ENCODE measurements at regions not wholly inside any gene's neighbourhood (a gene's known extent, or its start where the extent isn't known, plus 50 kb on each side); places are given as distances from the start of the nearest gene placed in this dataset.

DNA sequence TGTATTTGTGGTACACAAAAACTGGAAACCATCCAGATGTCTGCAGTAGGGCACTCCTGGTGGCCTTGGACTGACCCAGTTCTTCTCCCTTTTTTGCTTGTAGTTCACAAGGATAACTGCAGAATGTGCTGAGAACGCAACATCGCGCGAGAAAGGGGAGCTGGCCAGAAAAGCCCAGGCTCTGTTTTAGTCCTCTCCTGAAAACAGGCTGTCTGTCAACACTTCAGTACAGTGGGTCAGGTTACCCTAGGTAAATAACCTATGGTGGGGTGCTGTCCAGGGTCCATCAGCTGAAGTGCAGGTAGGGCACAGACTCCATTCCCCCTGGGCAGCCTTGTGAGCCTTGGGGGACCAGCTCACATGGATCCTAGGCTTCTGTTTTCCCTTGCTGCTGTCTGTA is 495.8 kb downstream of the MDFIC start:
- TF ChIP-seq GABPA (IDR thresholded peaks at IDR 0.05; ENCODE audit: low read depth): no peak
- TF ChIP-seq REST (IDR thresholded peaks at IDR 0.05; ENCODE audit: insufficient replicate concordance, low read depth): peak; percentile 55
- DNase-seq (ENCODE audit: low read depth in 1 of 2, low spot score in 1 of 2): no peak
- Histone ChIP-seq H3K27ac (replicated peaks) (no peak overlapping the region), H3K27me3 (ENCODE audit: insufficient read depth, poor library complexity, severe bottlenecking) (no peaks in the 10 kb centered on the region), H3K4me3 (replicated peaks; ENCODE audit: insufficient read depth, low read length) (no peak overlapping the region)

DNA sequence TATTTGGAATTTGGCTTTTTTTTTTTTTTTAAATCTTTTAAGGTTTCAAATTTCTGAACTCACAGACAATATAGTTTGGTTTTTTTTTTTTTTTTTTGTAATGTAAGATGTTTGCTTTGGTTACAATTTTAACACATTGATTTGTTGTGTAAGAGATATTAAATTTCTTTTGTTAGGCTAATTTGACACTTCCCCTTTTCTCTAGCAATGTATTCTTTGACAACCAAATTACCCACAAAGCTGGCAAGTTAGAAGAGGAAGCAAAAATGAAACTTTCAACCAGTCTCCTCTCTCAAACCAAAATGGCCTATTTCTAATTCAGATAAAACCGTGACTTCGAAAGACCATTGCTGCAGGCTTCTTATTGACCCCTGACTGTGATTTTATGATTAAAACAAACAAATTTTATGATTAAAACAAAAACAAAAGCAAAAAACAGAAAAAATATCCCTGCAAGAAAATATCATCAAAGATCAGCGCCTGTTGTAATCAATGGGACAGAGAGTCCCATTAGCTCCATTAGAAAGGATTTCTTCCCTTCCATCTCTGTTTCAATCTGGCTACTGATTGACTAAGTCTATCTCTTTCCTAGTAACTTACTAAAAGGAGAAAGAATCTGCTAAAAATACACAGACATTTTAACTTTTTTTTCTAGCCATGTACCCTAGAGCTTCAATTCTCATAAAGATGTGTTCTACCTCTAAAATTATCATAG is 489.2 kb downstream of the MDFIC start:
- peak overlapping the region; percentile 86 for H3K27ac ChIP-seq (replicated peaks)
- no peaks in the 10 kb centered on the region for H3K27me3 ChIP-seq (ENCODE audit: insufficient read depth, poor library complexity, severe bottlenecking)
- no peak overlapping the region for H3K4me3 ChIP-seq (replicated peaks; ENCODE audit: insufficient read depth, low read length)
- TF ChIP-seq SPI1 (IDR thresholded peaks at IDR 0.05; ENCODE audit: borderline replicate concordance, low read depth): peak; percentile 94
- TF ChIP-seq, protein P1, sequence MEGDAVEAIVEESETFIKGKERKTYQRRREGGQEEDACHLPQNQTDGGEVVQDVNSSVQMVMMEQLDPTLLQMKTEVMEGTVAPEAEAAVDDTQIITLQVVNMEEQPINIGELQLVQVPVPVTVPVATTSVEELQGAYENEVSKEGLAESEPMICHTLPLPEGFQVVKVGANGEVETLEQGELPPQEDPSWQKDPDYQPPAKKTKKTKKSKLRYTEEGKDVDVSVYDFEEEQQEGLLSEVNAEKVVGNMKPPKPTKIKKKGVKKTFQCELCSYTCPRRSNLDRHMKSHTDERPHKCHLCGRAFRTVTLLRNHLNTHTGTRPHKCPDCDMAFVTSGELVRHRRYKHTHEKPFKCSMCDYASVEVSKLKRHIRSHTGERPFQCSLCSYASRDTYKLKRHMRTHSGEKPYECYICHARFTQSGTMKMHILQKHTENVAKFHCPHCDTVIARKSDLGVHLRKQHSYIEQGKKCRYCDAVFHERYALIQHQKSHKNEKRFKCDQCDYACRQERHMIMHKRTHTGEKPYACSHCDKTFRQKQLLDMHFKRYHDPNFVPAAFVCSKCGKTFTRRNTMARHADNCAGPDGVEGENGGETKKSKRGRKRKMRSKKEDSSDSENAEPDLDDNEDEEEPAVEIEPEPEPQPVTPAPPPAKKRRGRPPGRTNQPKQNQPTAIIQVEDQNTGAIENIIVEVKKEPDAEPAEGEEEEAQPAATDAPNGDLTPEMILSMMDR (IDR thresholded peaks at IDR 0.05; ENCODE audit: insufficient read depth, low read length): no peak
- TF ChIP-seq REST (IDR thresholded peaks at IDR 0.05; ENCODE audit: insufficient replicate concordance, low read depth): no peak
- no peak for TF ChIP-seq POLR2AphosphoS5 (IDR thresholded peaks at IDR 0.05; ENCODE audit: low read depth)
- peak; percentile 17 to 54 for DNase-seq (ENCODE audit: low read depth in 1 of 2, low spot score in 1 of 2)

- DNase-seq (ENCODE audit: low read depth in 1 of 2, low spot score in 1 of 2): peak; percentile 43 to 70
- H3K4me3 ChIP-seq (replicated peaks; ENCODE audit: insufficient read depth, low read length): no peak overlapping the region
- peak overlapping the region; percentile 86 for H3K27ac ChIP-seq (replicated peaks)
- TF ChIP-seq REST (IDR thresholded peaks at IDR 0.05; ENCODE audit: insufficient replicate concordance, low read depth) (no peak), GABPA (IDR thresholded peaks at IDR 0.05; ENCODE audit: low read depth) (no peak), POLR2AphosphoS5 (IDR thresholded peaks at IDR 0.05; ENCODE audit: low read depth) (no peak), SPI1 (IDR thresholded peaks at IDR 0.05; ENCODE audit: borderline replicate concordance, low read depth) (no peak)
- TF ChIP-seq, protein P1 (IDR thresholded peaks at IDR 0.05; ENCODE audit: insufficient read depth, low read length): no peak
- H3K27me3 ChIP-seq (ENCODE audit: insufficient read depth, poor library complexity, severe bottlenecking): no peaks in the 10 kb centered on the region
Measured at GRCh38 chr7:115410434-115410820, 488.5 kb downstream of the MDFIC start.

Measured in HL-60 (cell line).